ENCODE measurements at regions not wholly inside any gene's neighbourhood (a gene's known extent, or its start where the extent isn't known, plus 50 kb on each side); places are given as distances from the start of the nearest gene placed in this dataset.

- Mint-ChIP-seq H3K27me3 (ENCODE audit: low read depth) (no peaks in the 10 kb centered on the region), H3K27ac (no peak overlapping the region), H3K4me1 (peaks cover 3% of the 10 kb centered on the region), H3K9me3 (no peaks in the 10 kb centered on the region), H3K4me3 (no peak overlapping the region), H3K36me3 (no peaks in the 10 kb centered on the region)
- TF ChIP-seq RELA (CRISPR knock-in tag; IDR thresholded peaks at IDR 0.05; ENCODE audit: borderline replicate concordance), result no peak
- ATAC-seq (no peak), DNase-seq (ENCODE audit: low spot score) (no peak)
- POLR2A ChIA-PET, result no interaction called here
- CTCF ChIA-PET, result no interaction called here
These were observed 57.8 kb upstream of the CTAGE1 start for GRCh38 chr18:22475426-22476100.

GRCh38 chr18:22477222-22477621 lies 59.5 kb upstream of the CTAGE1 start:
- DNase-seq (ENCODE audit: low spot score), result no peak
- CTCF ChIA-PET, result no interaction called here
- Mint-ChIP-seq H3K9me3 (peaks cover 3% of the 10 kb centered on the region; the same call in 1 of the 2 replicates), H3K27ac (no peak overlapping the region), H3K4me1 (no peaks in the 10 kb centered on the region), H3K4me3 (no peak overlapping the region), H3K27me3 (ENCODE audit: low read depth) (no peaks in the 10 kb centered on the region), H3K36me3 (no peaks in the 10 kb centered on the region)
- POLR2A ChIA-PET, result no interaction called here
- TF ChIP-seq USF2 (CRISPR knock-in tag; IDR thresholded peaks at IDR 0.05) (no peak), MYBL2 (CRISPR knock-in tag; IDR thresholded peaks at IDR 0.05) (no peak), SMAD4 (CRISPR knock-in tag; IDR thresholded peaks at IDR 0.05) (no peak), RORB (CRISPR knock-in tag; IDR thresholded peaks at IDR 0.05) (no peak)
- ATAC-seq, result no peak

- Mint-ChIP-seq H3K4me3 (no peak overlapping the region), H3K27me3 (ENCODE audit: low read depth) (no peaks in the 10 kb centered on the region)
- CTCF ChIA-PET, result no interaction called here
These were observed 65.2 kb upstream of the CTAGE1 start for GRCh38 chr18:22482948-22483347.

More at GRCh38 chr18:22482948-22483347, 65.2 kb upstream of the CTAGE1 start:
- POLR2A ChIA-PET, result no interaction called here
- DNase-seq (ENCODE audit: low spot score) (no peak), ATAC-seq (no peak)
- TF ChIP-seq ZNF423 (CRISPR knock-in tag; IDR thresholded peaks at IDR 0.05) (no peak), IRF2 (CRISPR knock-in tag; IDR thresholded peaks at IDR 0.05; ENCODE audit: borderline replicate concordance, low read depth) (no peak), ZNF121 (CRISPR knock-in tag; IDR thresholded peaks at IDR 0.05) (no peak), NFATC4 (CRISPR knock-in tag; IDR thresholded peaks at IDR 0.05) (no peak), E2F5 (CRISPR knock-in tag; IDR thresholded peaks at IDR 0.05) (no peak), ATF3 (CRISPR knock-in tag; conservative IDR thresholded peaks at IDR 0.05) (no peak), RORB (CRISPR knock-in tag; IDR thresholded peaks at IDR 0.05) (no peak), PRDM15 (CRISPR knock-in tag; IDR thresholded peaks at IDR 0.05) (no peak), ZNF263 (CRISPR knock-in tag; IDR thresholded peaks at IDR 0.05; ENCODE audit: low read depth) (no peak), FOXK1 (CRISPR knock-in tag; IDR thresholded peaks at IDR 0.05) (no peak)
- Mint-ChIP-seq H3K36me3 (no peaks in the 10 kb centered on the region), H3K4me1 (no peaks in the 10 kb centered on the region), H3K9me3 (peaks cover 3% of the 10 kb centered on the region; the same call in 1 of the 2 replicates), H3K27ac (no peak overlapping the region)

Data from WTC11 (cell line).